ENCODE measurements at regions not wholly inside any gene's neighbourhood (a gene's known extent, or its start where the extent isn't known, plus 50 kb on each side); places are given as distances from the start of the nearest gene placed in this dataset.

DNA sequence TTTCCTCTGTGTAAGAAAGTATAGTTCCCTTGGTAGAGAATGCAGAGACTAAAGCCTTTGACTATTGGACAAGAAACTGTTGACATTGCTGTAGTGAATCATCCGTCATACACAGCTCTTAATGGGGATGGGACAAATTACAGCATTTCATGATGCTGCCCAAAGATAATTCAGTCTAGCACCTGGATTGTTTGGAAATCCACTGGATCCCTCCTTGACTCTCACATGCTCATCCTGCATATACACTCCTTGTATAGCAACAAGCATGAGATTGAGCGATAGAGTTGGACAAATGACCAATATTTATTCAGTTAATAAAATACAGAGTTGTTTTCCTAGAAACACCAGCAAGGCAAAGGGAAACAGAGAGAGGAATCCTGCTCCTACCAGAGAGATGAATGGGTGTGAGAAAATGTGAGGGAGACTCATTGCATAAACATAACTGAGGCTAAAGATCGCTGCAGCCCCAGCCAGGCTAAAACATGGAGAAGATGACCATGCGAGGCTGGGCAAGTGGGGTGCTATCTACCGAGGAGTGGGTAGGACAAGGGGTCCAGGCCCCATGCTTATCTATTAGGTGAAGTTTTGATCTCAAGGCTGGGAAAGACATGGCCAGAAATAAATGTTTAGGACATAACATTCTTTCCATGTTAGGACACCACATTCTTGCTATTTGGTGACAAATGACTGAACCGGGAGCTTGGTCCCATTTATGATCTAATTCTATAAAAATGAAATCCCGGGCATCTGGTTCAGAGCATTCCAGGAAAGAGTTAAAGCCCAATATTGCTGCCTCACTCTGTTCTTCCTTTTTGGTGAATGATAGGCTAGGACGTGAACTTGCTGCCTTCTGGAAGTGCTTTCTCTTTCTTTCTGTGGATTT lies 153.2 kb downstream of the TGFB2 start:
- TF ChIP-seq, protein P1, sequence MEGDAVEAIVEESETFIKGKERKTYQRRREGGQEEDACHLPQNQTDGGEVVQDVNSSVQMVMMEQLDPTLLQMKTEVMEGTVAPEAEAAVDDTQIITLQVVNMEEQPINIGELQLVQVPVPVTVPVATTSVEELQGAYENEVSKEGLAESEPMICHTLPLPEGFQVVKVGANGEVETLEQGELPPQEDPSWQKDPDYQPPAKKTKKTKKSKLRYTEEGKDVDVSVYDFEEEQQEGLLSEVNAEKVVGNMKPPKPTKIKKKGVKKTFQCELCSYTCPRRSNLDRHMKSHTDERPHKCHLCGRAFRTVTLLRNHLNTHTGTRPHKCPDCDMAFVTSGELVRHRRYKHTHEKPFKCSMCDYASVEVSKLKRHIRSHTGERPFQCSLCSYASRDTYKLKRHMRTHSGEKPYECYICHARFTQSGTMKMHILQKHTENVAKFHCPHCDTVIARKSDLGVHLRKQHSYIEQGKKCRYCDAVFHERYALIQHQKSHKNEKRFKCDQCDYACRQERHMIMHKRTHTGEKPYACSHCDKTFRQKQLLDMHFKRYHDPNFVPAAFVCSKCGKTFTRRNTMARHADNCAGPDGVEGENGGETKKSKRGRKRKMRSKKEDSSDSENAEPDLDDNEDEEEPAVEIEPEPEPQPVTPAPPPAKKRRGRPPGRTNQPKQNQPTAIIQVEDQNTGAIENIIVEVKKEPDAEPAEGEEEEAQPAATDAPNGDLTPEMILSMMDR (conservative IDR thresholded peaks at IDR 0.05 in 1 of 2, IDR thresholded peaks at IDR 0.05 in 1 of 2; ENCODE audit: low read depth in 1 of 2, low read length in 2 of 2): no peak
- TF ChIP-seq EZH2 (IDR thresholded peaks at IDR 0.05; ENCODE audit: low read length, missing control alignments): no peak
